GM19455 (cell line): ENCODE measurements at regions not wholly inside any gene's neighbourhood (a gene's known extent, or its start where the extent isn't known, plus 50 kb on each side); places are given as distances from the start of the nearest gene placed in this dataset.
"Not testable (repeated sequence)": the region's sequence is repeated elsewhere in the genome, so short reads cannot be mapped to it uniquely, and the experiment has no call there.

ENCODE experiments used
- ATAC-seq: cut with Tn5 transposase; IDR thresholded peaks from one replicate; pipeline ENCODE4 v1.9.1; 2021; ENCODE audit not compliant: unreplicated experiment

DNA sequence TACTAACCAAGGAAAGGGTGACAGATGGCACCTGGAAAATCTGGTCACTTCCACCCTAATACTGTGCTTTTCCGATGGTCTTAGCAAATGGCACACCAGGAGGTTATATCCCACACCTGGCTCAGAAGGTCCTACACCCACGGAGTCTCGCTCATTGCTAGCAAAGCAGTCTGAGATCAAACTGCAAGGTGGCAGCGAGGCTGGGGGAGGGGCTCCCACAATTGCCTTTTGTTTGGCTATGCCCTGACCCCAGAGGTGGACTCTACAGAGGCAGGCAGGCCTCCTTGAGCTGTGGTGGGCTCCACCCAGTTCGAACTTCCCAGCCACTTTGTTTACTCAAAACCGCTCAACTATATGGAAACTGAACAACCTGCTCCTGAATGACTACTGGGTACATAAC, 50.3 kb upstream of the UGT2B15 start:
- not testable (repeated sequence) for ATAC-seq

DNA sequence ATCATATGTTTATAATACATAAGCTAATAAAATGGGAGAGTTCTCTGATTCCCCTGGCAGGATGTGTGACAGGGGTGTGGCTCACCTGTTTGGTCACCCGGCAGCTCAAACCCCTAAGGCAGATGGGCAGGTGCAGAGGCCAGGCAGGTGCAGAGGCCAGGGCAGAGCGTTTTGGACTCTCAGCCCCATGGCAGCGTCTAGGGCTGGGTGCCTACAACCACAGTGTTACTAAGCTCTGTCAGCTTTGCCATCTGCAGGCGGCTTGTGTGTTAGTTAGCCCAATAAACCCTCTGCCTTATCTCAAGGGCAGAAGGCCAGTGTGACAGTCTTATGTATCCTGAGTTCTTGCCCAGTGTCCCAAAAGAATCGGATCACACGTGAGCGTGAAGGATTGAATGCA, 54.0 kb upstream of the UGT2B15 start:
- ATAC-seq = no peak

GRCh38 chr4:68724922-68725321, 54.5 kb upstream of the UGT2B15 start:
- no peak for ATAC-seq

DNA sequence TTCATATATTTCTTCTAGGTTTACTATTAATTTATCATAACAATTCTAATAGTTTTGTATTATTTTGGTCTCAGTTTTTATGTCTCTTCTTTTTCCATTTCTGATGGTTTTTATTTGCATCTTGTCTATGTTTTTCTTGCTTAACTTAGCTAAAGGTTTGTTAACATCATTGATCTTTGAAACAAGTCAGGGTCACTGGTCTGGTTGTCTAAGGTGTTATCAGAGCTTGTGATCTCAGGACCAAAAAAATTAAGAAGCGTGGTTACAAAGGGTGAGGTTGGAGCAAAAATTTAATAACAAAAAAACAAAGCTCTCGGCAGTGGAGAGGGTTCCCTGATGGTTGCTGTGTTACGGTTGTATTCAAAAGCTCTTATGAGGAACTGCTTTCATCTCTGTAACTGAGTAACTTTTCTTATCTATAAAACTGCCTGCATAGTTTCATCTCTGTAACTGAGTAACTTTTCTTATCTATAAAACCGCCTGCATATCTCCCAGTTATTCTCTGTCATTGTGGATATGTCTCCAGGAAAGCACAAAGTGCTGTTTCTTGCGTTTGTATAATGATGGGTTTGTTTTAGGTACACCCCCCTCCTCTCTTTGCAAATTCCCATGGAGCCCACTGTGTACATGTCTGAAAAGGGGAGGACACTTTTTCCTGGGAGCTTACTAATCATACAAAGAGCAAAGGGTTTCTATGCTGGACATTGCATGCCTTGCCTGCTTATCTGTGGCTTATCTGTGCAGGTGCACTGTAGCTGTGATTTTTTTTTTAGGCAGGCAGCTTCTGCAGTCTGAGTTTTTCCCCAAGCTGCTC, 62.4 kb upstream of the UGT2B15 start:
- peak; percentile 49 for ATAC-seq

DNA sequence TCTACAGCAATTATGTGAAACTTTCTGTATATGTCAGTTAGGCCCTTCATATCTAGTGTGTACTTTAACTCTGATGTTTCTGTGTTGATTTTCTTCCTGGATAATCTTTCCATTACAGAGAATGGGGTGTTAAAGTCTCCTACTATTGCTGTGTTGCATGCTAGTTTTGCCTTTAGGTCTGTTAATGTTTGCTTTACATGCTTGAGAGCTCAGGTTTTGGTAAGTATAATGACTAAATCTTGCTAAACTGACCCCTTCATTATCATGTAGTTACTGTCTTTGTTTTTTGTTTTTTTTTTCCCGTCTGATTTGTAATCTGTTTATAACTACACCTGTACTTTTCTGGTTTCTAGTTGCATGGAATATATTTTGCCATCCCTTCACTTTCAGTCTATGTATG, 63.6 kb upstream of the UGT2B15 start:
- ATAC-seq = no peak

DNA sequence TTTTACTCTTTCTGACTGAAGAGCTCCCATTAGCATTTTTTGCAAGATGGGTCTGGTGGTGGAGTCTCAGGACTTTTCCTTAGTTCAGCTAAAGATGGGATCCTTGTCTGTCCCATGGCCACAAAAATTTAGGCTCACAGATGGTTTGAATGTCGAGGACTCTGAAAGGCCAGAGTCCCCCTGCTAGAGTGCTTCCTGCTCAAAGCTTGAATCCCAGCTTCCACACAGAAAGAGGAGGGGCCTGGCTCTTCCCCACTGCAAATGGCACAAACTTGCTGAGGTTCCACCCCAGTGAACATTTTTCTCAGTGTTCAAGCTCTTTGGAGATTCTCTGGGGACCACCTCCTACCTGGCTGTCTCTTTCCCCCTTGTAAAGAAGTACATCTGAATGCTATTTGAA, 64.7 kb upstream of the UGT2B15 start:
- no peak for ATAC-seq

GRCh38 chr4:68736813-68737212, 66.4 kb upstream of the UGT2B15 start:
- ATAC-seq = no peak

- ATAC-seq = no peak
Measured at GRCh38 chr4:68738036-68738435, 67.6 kb upstream of the UGT2B15 start.

- no peak for ATAC-seq
Measured at GRCh38 chr4:68744368-68744767, 71.4 kb upstream of the UGT2B10 start.

- ATAC-seq = no peak
Measured at GRCh38 chr4:68748181-68748991, 67.4 kb upstream of the UGT2B10 start.

GRCh38 chr4:68750555-68750954, 65.2 kb upstream of the UGT2B10 start:
- ATAC-seq = no peak

DNA sequence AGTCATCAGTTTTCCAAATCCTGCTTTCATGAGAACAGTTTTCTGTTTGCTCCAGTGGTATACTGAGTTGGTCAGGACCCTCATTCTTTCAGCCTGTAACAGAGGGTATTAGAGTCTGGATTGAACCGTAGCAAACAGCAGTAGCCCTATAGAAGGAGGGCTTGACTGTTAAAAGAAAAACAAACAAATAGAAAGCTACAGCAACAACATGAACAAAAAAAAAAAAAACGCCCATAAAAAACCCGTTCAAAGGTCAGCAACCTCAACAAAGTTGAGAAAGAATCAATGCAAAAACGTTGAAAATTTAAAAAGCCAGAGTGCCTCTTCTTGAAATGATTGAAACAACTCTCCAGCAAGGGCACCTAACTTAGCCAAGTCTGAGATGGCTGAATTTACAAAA, 64.7 kb upstream of the UGT2B10 start:
- ATAC-seq = no peak

DNA sequence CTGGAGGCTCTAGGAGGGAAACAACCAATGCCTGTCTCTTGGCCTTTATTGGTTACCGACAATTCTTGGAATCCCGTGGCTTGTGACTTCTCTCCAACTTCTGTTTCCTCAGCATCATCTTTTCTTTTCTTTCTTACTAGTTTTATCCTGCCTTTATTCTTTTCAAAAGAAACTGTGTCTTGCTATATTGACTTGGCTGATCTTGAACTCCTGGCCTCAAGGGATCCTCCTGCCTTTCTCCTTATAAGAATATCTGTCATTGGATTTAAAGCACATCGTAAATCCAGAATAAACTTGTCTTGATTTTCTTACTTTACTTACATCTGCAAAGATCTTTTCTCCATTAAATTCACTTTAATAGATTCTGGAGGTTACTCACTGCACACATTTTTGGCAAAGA, 49.9 kb upstream of the UGT2B10 start:
- no peak for ATAC-seq
